GM18505 (cell line): ENCODE measurements at regions not wholly inside any gene's neighbourhood (a gene's known extent, or its start where the extent isn't known, plus 50 kb on each side); places are given as distances from the start of the nearest gene placed in this dataset.

Experiments used
- ATAC-seq: cut with Tn5 transposase; IDR thresholded peaks from one replicate; pipeline ENCODE4 v1.9.1; 2021; ENCODE audit not compliant: unreplicated experiment
- POLR2A ChIP-seq: IDR thresholded peaks from 4 replicates; pipeline ENCODE4 v1.6.1; 2011; ENCODE audit warnings: borderline replicate concordance; ENCODE audit not compliant: insufficient read depth, insufficient read length; ENCODE audit errors: extremely low read depth

DNA sequence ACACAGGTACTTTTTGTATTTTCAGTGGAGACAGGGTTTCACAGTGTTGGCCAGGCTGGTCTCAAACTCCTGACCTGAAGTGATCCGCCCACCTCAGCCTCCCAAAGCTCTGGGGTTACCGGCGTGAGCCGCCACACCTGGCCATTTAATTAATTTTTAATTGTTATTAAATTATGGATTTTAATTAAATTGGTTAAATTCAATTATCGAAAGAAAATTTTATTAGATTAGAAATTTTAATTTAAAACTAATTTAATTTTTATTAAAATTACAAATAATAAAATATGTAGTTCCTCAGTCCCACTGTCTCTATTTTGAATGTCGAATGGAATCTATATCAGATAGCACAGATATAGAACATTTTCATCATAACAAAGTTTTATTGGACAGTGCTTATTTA, 416.5 kb downstream of the GABRG2 start:
- no peak for ATAC-seq
- no peak for TF ChIP-seq POLR2A

DNA sequence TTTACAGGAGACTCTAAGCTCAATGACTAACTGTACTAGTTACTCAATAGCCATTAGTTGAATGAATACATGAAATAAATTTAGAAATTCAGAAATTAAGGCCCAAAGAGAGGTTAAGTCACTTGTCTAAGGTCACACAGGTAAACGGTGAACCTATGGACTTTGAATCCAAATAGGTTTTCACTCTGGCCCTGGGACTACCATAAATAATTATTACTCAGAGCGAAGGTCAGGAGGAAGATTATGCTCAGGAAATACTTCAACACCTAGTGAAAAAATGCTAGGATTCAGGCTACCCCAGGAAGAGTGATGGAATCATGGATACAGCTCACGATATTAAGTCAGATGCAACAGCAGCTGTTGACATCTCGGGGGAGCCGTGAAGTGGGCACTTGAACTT, 417.4 kb downstream of the GABRG2 start:
- ATAC-seq = no peak
- no peak for TF ChIP-seq POLR2A

DNA sequence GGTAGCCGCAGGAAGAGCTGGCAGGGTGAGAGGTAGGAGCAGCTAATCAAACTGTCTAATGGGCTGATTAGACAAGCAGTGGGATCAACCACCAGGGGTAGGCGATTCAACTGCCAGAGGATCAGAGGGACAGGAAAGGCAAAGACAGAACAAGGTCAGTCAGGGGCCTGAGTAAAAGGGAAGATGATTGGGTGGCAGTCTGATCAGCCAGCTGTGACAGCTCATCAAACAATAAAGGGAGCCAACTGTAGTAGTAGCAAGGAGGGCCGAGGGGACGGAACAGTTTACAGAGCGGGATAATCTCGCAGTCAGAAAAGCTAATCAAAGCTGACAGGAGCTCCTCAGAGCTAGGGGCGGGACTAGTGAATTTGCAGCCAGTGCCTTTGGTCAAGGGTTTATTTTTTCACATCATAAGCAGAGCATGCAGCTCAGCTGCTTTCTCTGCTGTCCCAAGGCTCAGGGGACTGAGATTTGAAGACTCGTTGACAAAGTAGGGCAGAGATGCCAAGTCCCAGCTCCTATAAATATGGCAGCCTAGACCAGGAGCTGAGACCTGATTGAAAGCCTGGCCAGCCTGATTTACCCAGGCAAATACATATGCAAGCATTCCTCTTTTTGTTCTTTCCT, 418.2 kb downstream of the GABRG2 start:
- ATAC-seq = no peak

DNA sequence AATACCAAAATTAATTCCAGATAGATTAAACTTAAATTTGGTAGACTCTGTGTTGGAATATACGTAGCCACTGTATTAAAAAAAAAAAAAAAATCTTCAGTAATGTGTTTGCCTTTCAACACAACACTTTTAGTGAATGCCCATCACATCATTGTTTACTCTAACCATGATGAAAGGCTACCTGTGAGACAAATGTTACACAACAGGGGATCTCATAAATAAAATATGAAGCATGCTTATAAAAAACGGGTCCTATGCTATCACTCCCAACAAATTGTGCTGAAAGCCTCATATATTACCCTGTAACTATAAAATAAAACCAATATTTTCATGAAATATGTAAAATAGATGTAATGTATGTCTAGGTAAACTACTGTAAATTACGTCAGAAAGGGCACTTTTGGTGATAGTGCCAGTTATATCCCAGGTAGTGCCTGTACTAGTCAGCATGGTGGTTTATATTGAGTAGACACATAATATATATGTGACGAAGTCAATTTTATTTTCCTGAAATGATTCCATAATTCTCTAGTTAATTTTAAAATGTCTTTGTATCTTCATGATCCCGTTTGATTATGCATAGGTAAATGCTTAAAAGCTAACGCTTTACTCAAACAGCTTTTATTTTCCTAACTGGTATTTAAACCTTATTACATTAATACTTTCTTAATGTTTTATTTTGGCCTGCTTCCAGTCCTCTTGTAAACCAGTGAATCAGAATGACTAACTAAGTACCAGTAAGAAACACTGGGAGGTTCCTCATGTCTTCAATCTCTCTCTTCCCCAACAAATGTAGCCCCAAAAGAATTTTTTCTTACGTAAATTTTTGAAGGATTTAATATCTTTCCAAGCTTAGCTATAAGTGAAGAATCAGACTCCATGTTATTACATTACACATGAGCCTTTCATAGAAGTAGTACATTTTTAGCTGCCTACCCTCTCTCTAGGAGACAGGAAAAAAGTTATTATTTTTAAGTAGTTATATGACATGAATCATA, 420.3 kb downstream of the GABRG2 start:
- no peak for ATAC-seq
- TF ChIP-seq POLR2A = no peak

More for the DNA sequence above, 418.2 kb downstream of the GABRG2 start:
- TF ChIP-seq POLR2A = no peak

DNA sequence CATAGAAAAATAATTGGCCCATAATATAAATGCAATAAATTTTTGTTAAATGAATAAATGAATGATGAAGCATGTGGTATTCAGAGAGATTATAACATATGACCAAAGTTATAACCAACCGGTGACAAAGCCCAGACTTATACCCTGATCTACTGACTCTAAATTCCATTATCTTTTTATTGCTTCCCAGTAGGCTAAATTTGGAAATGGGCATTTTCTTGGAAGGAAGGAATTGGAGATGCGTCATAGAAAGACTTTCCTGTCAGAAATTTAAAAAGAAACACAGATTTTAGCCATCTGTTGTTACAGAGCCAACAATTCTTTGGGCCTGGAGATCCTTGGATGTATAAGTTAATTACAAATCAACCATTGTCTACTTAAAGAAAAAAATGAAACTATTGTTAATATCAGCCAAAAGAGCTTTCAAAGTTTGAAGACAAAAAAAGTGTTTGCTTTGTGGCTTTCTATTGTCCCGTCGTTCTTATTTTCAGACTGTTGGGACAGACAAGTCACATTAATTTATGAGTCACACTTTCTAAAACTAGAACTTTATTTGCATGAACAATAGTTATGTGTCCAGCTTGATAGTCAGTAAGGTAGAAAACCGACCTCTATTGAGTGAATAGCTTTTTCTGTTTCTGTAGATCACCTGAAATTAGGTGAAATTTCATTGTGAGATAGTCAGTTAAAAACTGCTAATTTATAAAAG, 428.7 kb downstream of the GABRG2 start:
- no peak for TF ChIP-seq POLR2A
- ATAC-seq = no peak

DNA sequence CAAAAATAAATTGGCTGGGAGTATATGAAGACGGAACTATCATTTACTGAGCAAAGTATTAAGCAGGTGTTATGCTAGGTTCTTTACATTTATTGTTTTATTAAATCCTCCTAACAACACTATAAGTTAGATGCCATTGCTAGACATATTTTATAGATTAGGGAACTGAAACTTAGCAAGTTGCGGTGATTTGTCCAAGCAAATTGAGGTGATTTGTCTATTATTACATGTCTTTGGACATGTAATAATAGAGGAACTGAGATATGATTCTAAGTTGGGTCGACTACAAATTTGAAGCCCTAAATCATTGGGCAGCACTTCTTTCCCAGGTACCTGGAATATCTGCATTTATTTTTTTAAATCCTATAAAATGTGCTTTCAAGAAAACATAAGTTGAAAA, 429.9 kb downstream of the GABRG2 start:
- no peak for TF ChIP-seq POLR2A
- no peak for ATAC-seq

DNA sequence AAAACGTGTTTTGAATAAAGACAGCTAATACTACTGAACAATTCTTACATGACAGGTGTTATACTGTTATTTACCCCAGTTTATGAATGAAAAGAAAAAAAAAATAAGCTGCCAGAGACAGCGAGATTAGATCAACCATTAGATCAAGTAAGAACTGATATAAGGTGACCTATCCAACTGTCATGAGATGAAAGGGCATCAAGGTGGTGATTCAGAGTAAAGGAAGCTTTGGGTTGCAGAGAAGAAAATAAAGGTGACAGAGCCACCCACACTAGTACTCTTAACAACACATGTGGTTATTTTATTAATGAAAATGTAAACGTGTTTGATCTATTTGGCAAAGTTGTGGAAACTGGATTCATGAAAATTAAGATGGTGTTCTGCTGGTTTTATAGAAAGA, 435.2 kb downstream of the GABRG2 start:
- no peak for ATAC-seq
- TF ChIP-seq POLR2A = no peak

DNA sequence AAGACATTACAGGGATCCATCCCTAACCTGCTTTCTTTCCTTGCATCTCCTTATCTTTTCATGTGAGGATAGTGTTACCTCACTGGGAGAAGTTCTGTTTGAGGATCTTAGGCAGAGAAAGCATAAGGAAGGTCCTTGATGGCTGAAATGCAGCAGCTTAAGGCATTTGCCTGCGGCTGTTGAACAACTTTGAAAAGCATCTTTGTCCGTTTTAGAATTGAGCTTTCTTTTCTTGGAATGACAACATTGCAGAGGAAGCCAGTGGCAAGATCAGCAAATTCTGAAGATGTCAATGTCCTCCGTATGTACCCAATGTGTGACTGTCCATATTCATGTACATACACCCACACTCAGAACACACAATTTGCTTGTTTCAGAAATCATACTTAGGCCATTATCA, 436.2 kb downstream of the GABRG2 start:
- no peak for TF ChIP-seq POLR2A
- no peak for ATAC-seq

DNA sequence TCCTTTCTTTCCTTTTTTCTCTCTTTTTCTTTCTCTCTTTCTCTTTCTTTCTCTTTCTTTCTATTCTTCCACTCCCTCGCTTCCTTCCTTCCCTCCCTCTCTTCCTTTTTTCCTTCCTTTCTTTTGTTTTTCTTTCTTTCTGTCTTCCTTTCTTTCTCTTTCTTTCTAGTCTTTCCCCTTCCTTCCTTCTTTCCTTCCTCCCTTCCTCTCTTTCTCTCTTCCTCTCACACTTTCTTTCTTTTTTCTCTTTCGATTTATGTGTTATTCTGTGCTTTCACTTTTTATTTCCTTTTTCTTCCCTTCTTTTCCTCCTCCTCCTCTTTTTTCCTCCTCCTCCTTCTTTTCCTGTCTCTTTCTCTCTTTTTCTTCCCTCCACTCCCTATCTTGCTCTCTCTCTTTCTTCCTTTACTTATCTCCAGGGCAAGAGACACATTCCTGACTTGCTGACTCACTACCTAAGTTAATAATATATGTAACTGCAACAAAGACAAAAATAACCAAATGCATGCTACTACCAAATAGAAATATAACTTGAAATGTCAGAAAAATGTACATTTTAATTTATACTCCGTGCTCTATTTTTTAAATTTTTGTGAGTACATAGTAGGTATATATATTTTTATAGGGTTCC, 445.5 kb downstream of the GABRG2 start:
- no peak for ATAC-seq
- TF ChIP-seq POLR2A = no peak

DNA sequence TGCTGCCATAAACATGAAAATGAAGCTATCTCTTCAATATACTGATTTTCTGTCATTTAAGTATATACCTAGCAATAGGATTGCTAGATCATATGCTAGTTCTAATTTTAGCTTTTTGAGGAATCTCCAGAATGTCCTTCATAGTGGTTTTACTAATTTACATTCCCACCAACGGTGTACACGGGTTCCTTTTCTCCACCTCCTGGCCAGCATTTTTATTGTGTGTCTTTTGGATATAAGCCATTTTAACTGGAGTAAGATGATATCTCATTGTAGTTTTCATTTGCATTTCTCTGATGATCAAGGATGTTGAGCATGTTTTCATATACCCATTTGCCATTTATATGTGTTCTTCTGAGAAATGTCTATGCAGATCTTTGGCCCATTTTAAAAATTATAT, 446.5 kb downstream of the GABRG2 start:
- no peak for TF ChIP-seq POLR2A
- ATAC-seq = no peak

DNA sequence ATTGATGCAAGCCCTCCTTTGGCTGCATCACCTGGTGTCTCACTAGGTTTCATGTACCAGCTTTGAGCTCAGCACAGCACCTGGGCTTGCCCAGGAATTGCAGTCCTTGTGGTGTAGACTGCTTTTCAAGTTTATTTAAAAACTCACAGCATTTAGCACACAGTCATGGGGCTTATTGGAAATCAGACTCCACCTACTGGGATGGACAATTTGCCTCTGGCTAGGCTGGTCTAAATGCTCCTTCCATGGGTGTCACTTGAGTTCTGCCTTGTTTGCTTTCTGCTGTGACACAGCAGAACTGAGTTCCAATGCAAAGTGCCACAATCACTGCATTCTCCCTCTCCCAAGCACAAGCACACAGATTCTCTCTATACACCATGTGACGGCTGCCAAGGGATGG, 453.3 kb downstream of the GABRG2 start:
- ATAC-seq = no peak
- no peak for TF ChIP-seq POLR2A

DNA sequence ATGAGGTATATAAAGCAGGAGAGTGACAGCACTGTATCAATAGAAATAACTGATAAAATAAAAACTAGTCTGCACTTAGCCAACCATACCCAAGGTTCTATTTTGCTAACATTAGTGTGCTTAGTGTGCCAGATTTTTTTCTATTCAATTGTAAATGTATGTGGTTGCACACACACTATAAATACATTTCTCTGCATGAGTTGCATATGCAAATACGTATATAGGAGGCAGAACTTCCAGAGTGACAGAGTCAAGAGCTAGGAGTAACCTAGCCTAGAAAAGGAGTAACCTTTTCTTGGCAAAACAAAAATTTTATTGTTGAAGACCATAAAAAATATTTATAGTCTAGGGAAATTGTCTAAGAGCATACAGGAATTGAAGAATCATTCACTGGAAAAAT, 461.6 kb downstream of the GABRG2 start:
- TF ChIP-seq POLR2A = no peak
- ATAC-seq = no peak

DNA sequence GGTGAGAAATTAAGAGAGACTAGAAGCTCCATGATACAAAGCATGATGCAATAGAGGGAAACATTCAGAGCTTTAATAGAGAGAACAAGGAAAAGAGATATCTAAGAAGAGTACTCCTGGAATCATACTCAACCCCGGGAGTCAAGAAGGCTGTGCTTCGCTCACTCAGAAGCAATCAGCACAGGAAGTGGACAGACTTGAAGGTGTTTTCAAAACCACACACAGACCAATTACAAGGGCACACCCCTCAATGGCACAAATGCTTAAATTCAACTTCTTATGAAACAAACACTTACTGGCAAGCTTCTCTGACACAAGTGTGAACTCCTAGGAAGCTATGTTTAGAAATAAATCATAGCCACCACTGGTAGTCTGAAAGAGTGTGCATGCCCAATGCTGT, 462.3 kb downstream of the GABRG2 start:
- no peak for TF ChIP-seq POLR2A
- ATAC-seq = no peak
